Tibial nerve (tissue), 4 donors: ENCODE measurements at regions not wholly inside any gene's neighbourhood (a gene's known extent, or its start where the extent isn't known, plus 50 kb on each side); places are given as distances from the start of the nearest gene placed in this dataset.

Source experiments
- DNase-seq, 2 donors: peaks; one replicate each; pipeline ENCODE4 v3.0.0-alpha.2; 2019; ENCODE audit warnings: low spot score in 2 of 2
- H3K27ac ChIP-seq, 4 donors: fragments of 200-600 bp; sonication (generic) in 3 of 4; one replicate each; pipeline ENCODE4 v1.5.1; 2017 to 2019; ENCODE audit warnings: mild to moderate bottlenecking in 1 of 4
- H3K27me3 ChIP-seq, 2 donors: fragments of 200-600 bp; sonication (generic) in 1 of 2; one replicate each; pipeline versions ENCODE4 v1.5.1 to v1.6.0; 2017 to 2019
- H3K36me3 ChIP-seq, 3 donors: fragments of 200-600 bp; sonication (generic); one replicate each; pipeline ENCODE4 v1.5.1; 2018 to 2019
- H3K4me1 ChIP-seq, 4 donors: fragments of 200-600 bp; sonication (generic) in 3 of 4; one replicate each; pipeline ENCODE4 v1.5.1; 2017 to 2019
- H3K4me3 ChIP-seq, 4 donors: fragments of 200-600 bp; sonication (generic) in 3 of 4; one replicate each; pipeline ENCODE4 v1.5.1; 2017 to 2019; ENCODE audit warnings: mild to moderate bottlenecking in 1 of 4, moderate library complexity in 1 of 4
- H3K9me3 ChIP-seq, 4 donors: fragments of 200-600 bp; sonication (generic) in 3 of 4; one replicate each; pipeline ENCODE4 v1.5.1; 2017 to 2019
- EP300 ChIP-seq, 2 donors: sonication (generic); formaldehyde crosslinking; IDR thresholded peaks; one replicate each; pipeline ENCODE4 v1.6.1; 2017; ENCODE audit warnings: antibody characterized with exemption in 2 of 2, mild to moderate bottlenecking in 1 of 2
- POLR2A ChIP-seq, 2 donors: fragments of 450-650 bp; IDR thresholded peaks; one replicate each; pipeline ENCODE4 v1.6.1; 2017; ENCODE audit warnings: antibody characterized with exemption in 2 of 2, mild to moderate bottlenecking in 2 of 2, moderate library complexity in 2 of 2
- WGBS, 2 donors: methylation state at CpG; one replicate each; pipeline ENCODE4 v1.1.5; 2018; 5-methylcytosine and 5-hydroxymethylcytosine counted together
- TF ChIP-seq, protein P1 (sequence below), 5 experiments: fragments of 200-600 bp in 3 of 5; fragments of 450-650 bp in 2 of 5; sonication (generic) in 3 of 5; IDR thresholded peaks; one replicate each; pipeline ENCODE4 v1.5.1; 2016 to 2019; ENCODE audit warnings: antibody characterized with exemption in 5 of 5, mild to moderate bottlenecking in 3 of 5, moderate library complexity in 2 of 5

DNA sequence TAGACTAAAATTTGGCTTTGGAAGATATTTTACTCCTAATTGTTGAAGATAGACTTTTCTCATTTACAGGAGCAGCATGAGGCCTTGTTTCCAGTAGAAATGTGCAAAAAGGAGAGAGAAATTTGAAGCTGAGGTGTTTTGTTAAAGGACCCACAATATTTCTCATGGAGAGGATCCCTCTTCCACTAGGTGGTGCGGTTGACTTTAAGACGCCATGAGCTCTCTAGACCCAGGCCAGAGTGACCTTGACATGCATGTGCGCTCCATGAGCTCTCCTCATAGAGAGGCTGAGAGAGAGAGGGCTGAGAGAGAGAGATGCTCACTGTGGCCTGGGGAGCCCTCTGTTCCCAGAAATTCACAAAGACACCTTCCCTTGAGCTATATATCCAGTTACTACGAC, 861.2 kb upstream of the EYS start:
- Histone ChIP-seq H3K4me1 (no peaks in the 10 kb centered on the region), H3K27ac (no peak overlapping the region), H3K27me3 (no peaks in the 10 kb centered on the region), H3K9me3 (no peaks in the 10 kb centered on the region), H3K4me3 (no peak overlapping the region), H3K36me3 (no peaks in the 10 kb centered on the region)
- 85 to 87% methylated on average over 4 of the region's 4 CpGs for WGBS, 2 donors
- TF ChIP-seq POLR2A (IDR thresholded peaks at IDR 0.05) (no peak), EP300 (IDR thresholded peaks at IDR 0.05) (no peak)
- TF ChIP-seq, protein P1, sequence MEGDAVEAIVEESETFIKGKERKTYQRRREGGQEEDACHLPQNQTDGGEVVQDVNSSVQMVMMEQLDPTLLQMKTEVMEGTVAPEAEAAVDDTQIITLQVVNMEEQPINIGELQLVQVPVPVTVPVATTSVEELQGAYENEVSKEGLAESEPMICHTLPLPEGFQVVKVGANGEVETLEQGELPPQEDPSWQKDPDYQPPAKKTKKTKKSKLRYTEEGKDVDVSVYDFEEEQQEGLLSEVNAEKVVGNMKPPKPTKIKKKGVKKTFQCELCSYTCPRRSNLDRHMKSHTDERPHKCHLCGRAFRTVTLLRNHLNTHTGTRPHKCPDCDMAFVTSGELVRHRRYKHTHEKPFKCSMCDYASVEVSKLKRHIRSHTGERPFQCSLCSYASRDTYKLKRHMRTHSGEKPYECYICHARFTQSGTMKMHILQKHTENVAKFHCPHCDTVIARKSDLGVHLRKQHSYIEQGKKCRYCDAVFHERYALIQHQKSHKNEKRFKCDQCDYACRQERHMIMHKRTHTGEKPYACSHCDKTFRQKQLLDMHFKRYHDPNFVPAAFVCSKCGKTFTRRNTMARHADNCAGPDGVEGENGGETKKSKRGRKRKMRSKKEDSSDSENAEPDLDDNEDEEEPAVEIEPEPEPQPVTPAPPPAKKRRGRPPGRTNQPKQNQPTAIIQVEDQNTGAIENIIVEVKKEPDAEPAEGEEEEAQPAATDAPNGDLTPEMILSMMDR (IDR thresholded peaks at IDR 0.05), result no peak
- no peak for DNase-seq

DNA sequence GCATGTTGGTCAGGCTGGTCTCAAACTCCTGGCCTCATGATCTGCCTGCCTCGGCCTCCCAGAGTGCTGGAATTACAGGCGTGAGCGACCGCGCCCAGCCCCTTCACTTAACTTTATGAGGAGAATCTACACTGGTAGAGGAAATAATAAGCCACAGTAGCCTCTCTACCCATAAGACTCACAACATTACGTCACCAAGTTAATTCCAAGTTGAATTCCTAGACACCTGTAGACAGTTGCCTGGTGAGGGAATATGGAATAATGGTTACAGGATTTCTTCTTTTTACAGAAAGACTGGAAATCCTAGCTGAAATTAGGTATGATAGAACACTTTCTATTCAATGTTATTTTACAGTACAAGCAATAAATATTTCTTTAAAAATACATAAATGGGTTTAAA, 854.5 kb upstream of the EYS start:
- no peak for TF ChIP-seq POLR2A (IDR thresholded peaks at IDR 0.05)
- TF ChIP-seq EP300 (IDR thresholded peaks at IDR 0.05), result no peak
- TF ChIP-seq, protein P1 (IDR thresholded peaks at IDR 0.05), result no peak
- no peaks in the 10 kb centered on the region for H3K36me3 ChIP-seq
- no peaks in the 10 kb centered on the region for H3K9me3 ChIP-seq
- no peaks in the 10 kb centered on the region for H3K4me1 ChIP-seq
- no peaks in the 10 kb centered on the region for H3K27me3 ChIP-seq
- no peak overlapping the region for H3K4me3 ChIP-seq
- no peak overlapping the region for H3K27ac ChIP-seq
- WGBS, 2 donors, result 95% methylated on average over 6 of the region's 6 CpGs
- no peak for DNase-seq

DNA sequence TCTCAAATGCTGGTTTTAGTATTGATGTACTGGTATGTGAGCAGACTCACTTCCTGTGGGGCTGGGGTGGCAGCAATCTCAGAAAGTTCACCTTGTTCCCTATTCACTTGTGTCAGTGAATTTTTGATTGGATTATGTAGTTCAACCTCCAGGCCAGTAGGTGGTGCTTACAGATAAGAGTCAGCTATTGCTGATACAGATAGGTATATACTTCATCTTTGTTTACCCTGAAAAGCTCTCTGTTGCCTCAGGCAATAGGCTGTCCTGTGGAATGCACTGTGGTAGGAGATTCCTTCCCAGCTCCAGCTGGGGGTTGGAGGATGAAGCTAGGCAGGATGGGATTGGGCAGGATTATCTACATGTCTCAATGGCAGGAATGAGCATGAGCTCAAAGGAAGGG, 851.2 kb upstream of the EYS start:
- Histone ChIP-seq H3K27me3 (no peaks in the 10 kb centered on the region), H3K9me3 (peaks cover 0 to 14% (median 2%) of the 10 kb centered on the region in 4 donors), H3K4me3 (no peak overlapping the region), H3K4me1 (no peaks in the 10 kb centered on the region), H3K27ac (no peak overlapping the region), H3K36me3 (no peaks in the 10 kb centered on the region)
- DNase-seq, result no peak
- TF ChIP-seq, protein P1 (IDR thresholded peaks at IDR 0.05), result no peak
- TF ChIP-seq POLR2A (IDR thresholded peaks at IDR 0.05) (no peak), EP300 (IDR thresholded peaks at IDR 0.05) (no peak)

DNA sequence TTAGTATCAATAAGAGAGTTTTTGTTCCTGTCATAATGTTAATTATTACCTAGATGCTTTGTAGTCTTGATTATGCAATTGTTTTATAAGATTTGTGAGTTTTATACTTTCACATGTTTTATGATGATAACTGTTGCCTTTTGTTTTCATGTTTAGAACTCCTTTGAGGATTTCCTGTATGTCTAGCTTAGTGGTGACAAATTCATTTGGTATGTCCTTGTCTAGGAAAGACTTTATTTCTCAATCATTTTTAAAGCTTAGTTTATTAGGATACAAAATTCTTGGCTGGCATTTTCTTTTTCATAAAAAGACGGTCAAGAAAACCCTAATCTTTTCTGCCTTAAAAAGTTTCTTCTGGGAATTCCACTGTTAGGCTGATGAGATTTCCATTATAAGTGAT, 849.9 kb upstream of the EYS start:
- H3K36me3 ChIP-seq, result no peaks in the 10 kb centered on the region
- no peak overlapping the region for H3K4me3 ChIP-seq
- TF ChIP-seq EP300 (IDR thresholded peaks at IDR 0.05) (no peak), POLR2A (IDR thresholded peaks at IDR 0.05) (no peak)
- TF ChIP-seq, protein P1 (IDR thresholded peaks at IDR 0.05), result no peak
- DNase-seq, result no peak
- no peaks in the 10 kb centered on the region for H3K4me1 ChIP-seq
- H3K27me3 ChIP-seq, result no peaks in the 10 kb centered on the region
- 41 to 54% methylated on average over 1 of the region's 1 CpG for WGBS, 2 donors
- H3K9me3 ChIP-seq, result peaks cover 0 to 14% (median 2%) of the 10 kb centered on the region in 4 donors
- H3K27ac ChIP-seq, result no peak overlapping the region

DNA sequence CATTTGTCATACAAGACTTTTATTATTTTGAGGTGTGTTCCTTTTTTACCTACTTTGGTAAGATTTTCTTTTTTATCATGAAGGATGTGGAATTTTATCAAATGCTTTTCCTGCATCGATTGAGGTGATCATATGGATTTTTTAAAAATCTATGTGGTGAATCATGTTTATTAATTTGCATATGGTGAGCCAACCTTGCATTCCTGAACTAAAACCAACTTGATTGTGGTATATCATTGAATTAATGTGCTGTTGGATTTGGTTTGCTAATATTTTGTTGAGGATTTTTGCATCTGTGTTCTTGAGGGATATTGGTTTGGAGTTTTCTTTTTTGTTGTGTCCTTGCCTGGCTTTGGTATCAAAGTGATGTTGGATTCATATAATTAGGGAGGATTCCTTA, 848.1 kb upstream of the EYS start:
- no peaks in the 10 kb centered on the region for H3K27me3 ChIP-seq
- no peak for TF ChIP-seq EP300 (IDR thresholded peaks at IDR 0.05)
- no peak overlapping the region for H3K4me3 ChIP-seq
- WGBS, 2 donors, result 89% methylated on average over 1 of the region's 1 CpG
- H3K4me1 ChIP-seq, result no peaks in the 10 kb centered on the region
- H3K36me3 ChIP-seq, result no peaks in the 10 kb centered on the region
- no peak overlapping the region for H3K27ac ChIP-seq
- H3K9me3 ChIP-seq, result peaks cover 0 to 17% (median 2%) of the 10 kb centered on the region in 4 donors
- DNase-seq, result no peak

DNA sequence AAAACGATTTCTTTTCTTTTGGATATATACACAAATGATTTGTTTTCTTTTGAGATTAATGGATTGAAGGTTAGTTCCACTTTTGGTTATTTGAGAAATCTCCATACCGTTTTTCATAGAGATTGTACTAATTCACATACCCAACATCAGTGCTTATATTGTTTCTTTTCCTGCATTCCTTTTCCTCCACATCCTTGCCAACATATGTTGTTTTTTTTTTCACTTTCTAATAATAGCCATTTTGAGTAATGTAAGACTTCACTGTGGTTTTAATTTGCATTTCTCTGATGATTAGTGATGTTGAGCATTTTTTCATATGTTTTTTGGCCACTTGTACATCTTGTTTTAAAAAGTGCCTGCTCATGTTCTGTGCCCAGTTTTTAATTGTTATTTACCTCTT, 846.4 kb upstream of the EYS start:
- H3K4me1 ChIP-seq, result no peaks in the 10 kb centered on the region
- TF ChIP-seq EP300 (IDR thresholded peaks at IDR 0.05), result no peak
- TF ChIP-seq, protein P1 (IDR thresholded peaks at IDR 0.05), result no peak
- no peak for TF ChIP-seq POLR2A (IDR thresholded peaks at IDR 0.05)
- H3K36me3 ChIP-seq, result no peaks in the 10 kb centered on the region
- H3K4me3 ChIP-seq, result no peak overlapping the region
- no peak for DNase-seq
- H3K9me3 ChIP-seq, result peaks cover 0 to 17% (median 2%) of the 10 kb centered on the region in 4 donors
- no peak overlapping the region for H3K27ac ChIP-seq
- 53 to 59% methylated on average over 2 of the region's 2 CpGs for WGBS, 2 donors
- H3K27me3 ChIP-seq, result no peaks in the 10 kb centered on the region
